GDM1 (cell line): ENCODE measurements at regions not wholly inside any gene's neighbourhood (a gene's known extent, or its start where the extent isn't known, plus 50 kb on each side); places are given as distances from the start of the nearest gene placed in this dataset.

Source experiments
- DNase-seq: peaks from one replicate; lab custom pipeline; 2025; lab: John Stamatoyannopoulos, UW

- no peak for DNase-seq
Observed at GRCh38 chr13:61778531-61778930, 362.9 kb upstream of the PCDH20 start.

- DNase-seq = no peak
Observed at GRCh38 chr13:61777899-61778298, 362.2 kb upstream of the PCDH20 start.

- no peak for DNase-seq
Observed at GRCh38 chr13:61777271-61777670, 361.6 kb upstream of the PCDH20 start.

- no peak for DNase-seq
Observed at GRCh38 chr13:61774903-61775302, 359.3 kb upstream of the PCDH20 start.

GRCh38 chr13:61770681-61771080, 355.0 kb upstream of the PCDH20 start:
- no peak for DNase-seq

GRCh38 chr13:61768175-61768574, 352.5 kb upstream of the PCDH20 start:
- DNase-seq = no peak

- DNase-seq = no peak
Observed at GRCh38 chr13:61766667-61767058, 351.0 kb upstream of the PCDH20 start.

- DNase-seq = no peak
Observed at GRCh38 chr13:61765940-61766666, 350.5 kb upstream of the PCDH20 start.

GRCh38 chr13:61765181-61765742, 349.6 kb upstream of the PCDH20 start:
- no peak for DNase-seq

- no peak for DNase-seq
Observed at GRCh38 chr13:61761690-61762089, 346.0 kb upstream of the PCDH20 start.

GRCh38 chr13:61760102-61760501, 344.5 kb upstream of the PCDH20 start:
- no peak for DNase-seq

GRCh38 chr13:61756031-61756430, 340.4 kb upstream of the PCDH20 start:
- no peak for DNase-seq

GRCh38 chr13:61751039-61751438, 335.4 kb upstream of the PCDH20 start:
- DNase-seq = no peak

GRCh38 chr13:61738236-61738750, 322.6 kb upstream of the PCDH20 start:
- no peak for DNase-seq

- no peak for DNase-seq
Observed at GRCh38 chr13:61734683-61735082, 319.0 kb upstream of the PCDH20 start.

- DNase-seq = no peak
Observed at GRCh38 chr13:61728471-61728870, 312.8 kb upstream of the PCDH20 start.

- DNase-seq = no peak
Observed at GRCh38 chr13:61727767-61728166, 312.1 kb upstream of the PCDH20 start.

- no peak for DNase-seq
Observed at GRCh38 chr13:61725806-61726205, 310.2 kb upstream of the PCDH20 start.

- no peak for DNase-seq
Observed at GRCh38 chr13:61722119-61722518, 306.5 kb upstream of the PCDH20 start.

GRCh38 chr13:61712621-61713020, 297.0 kb upstream of the PCDH20 start:
- DNase-seq = no peak

- no peak for DNase-seq
Observed at GRCh38 chr13:61709258-61709657, 293.6 kb upstream of the PCDH20 start.

GRCh38 chr13:61706899-61707298, 291.2 kb upstream of the PCDH20 start:
- no peak for DNase-seq

- no peak for DNase-seq
Observed at GRCh38 chr13:61700620-61701019, 285.0 kb upstream of the PCDH20 start.

GRCh38 chr13:61700181-61700580, 284.5 kb upstream of the PCDH20 start:
- no peak for DNase-seq
